Hypothalamus (tissue), 51 donors: ENCODE measurements at regions not wholly inside any gene's neighbourhood (a gene's known extent, or its start where the extent isn't known, plus 50 kb on each side); places are given as distances from the start of the nearest gene placed in this dataset.

Source experiments
- DNase-seq, 51 donors: peaks; one replicate each; lab custom pipeline; 2025; lab: John Stamatoyannopoulos, UW

DNA sequence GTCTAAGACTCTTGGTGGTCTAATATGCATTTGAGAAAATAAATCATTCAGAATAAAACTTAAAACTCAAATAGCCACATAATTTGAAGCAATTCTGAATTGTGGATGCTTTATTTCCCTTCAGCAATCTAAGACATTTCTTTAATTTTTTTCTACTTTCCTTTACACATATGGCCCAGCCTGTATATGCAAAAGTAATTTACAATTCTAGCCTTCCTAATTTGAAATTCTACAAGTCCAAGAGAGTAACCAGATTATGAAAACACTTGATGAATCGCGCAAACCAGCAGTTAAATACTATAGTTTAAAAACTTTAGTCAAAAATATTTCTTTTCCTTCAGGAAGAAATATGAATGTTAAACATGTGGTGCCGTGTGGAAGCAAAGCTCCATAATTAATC is 1014.2 kb downstream of the TUSC7 start:
- no peak for DNase-seq

DNA sequence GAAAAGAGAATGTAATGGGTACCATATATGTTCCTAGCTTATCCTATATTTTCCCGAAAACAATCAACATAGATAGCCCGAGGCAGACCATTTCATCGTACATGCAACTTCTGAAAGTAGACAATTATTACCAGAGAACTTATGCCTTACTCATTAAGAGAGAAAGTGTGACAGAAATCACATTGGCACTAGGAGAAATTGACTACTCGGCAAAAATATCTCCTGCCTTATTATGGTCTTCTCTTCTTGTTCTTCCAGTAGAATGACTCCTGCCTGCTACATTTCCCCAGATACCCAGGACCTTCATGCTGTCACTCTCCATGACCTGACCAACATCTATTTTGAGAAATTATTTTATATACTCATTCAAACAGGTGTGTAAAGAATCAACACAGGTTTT is 1015.7 kb downstream of the TUSC7 start:
- DNase-seq, result no peak

GRCh38 chr3:117726776-117727175 is 1017.2 kb downstream of the TUSC7 start:
- no peak for DNase-seq

DNA sequence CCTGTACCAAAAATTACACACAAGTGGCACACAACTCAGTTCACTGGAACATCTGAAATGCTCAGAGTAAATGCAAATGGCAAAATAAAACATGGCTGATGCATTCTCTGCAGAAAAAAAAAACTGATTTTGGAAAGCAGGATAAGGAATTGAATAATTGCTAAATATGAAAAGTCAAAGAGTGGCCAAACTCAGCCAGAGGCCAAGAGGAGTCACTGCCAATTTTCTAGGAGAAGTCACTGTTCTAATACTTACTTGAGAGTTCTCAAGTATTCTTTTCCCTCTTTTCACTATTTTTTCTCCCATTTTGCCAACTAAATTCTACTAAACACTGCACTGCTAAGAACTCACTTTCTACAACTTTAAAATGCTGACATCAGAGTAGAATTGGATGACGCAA is 1018.6 kb downstream of the TUSC7 start:
- no peak for DNase-seq

GRCh38 chr3:117734496-117734895 is 1024.9 kb downstream of the TUSC7 start:
- DNase-seq, result no peak

GRCh38 chr3:117735481-117736101 is 1026.0 kb downstream of the TUSC7 start:
- DNase-seq, result no peak

DNA sequence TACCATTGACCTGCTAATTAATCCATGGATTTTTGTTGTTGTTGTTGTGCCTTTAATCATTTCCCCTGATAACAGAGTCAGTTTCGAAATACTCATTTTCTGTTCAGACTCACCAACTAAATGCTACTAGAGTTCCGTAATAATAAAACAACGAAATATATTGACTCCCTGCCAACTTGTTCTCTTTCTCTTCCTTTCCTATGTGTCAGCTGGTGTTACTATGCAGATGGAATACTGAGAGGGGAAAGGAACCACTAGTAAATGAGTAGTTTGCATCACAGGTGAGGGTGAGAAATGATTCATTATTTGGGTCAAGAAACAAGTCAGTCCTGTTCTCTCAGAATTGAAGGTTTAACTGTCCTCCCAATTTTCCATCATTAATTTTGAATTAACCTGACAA is 1027.3 kb downstream of the TUSC7 start:
- no peak for DNase-seq

- no peak for DNase-seq
Measured at GRCh38 chr3:117743993-117744392, 1034.4 kb downstream of the TUSC7 start.

GRCh38 chr3:117744935-117745334 is 1035.4 kb downstream of the TUSC7 start:
- no peak for DNase-seq

DNA sequence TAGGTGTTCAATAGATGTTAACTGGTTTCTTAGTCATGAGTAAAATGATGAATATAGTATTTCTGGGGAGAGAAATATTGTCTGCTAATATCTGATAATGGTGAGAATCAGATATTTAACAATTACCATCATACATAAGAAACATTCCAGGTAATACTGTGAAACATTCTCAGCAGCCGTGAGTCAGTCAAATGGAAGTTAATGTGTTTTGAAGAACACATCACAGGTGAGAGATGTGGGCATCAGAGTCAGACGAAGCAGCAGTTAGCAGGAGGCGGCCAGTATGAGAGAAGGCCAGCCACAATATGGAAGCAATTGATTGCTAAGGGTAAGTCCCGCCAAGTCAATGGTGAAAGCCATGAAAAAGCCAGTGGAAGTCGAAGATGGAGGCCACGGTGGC is 1035.9 kb downstream of the TUSC7 start:
- no peak for DNase-seq

DNA sequence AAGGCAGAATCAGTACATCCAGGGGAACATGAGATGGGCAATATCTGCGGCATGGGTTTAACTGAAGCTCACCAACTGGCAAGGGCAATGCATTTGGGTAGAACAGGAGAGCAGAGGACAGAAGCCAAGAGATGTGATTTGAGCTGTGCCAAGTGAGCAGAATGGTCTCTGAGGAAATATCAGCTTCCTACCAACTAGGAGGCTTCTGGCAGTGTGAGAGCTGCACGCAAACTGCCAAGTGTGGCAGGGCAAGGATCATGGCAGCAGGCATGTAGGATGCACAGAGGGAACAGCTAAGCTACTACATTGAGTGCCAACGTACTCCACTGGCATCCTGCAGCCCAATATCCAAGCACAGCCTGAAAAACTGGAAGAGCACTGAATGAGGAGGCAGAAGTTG is 1036.5 kb downstream of the TUSC7 start:
- peak in 1 of 51 donors; percentile 10 for DNase-seq

DNA sequence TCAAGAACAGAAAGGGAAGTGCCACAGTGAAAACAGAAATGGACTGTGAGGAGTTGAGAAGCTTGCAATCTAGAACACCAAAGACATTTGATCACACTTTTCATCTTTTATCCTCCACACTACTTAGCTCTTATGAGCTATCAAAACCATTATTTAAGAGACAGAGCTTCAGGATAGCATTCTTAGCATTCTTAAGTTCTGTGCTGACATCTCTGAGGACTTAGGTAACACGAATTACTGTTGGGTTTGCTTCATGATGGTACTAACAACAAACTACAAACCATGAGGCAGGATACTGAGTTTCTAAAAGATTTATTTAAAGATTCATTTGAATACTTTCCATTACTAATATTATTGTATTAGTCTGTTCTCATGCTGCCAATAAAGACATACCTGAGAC is 1038.6 kb downstream of the TUSC7 start:
- DNase-seq, result no peak

DNA sequence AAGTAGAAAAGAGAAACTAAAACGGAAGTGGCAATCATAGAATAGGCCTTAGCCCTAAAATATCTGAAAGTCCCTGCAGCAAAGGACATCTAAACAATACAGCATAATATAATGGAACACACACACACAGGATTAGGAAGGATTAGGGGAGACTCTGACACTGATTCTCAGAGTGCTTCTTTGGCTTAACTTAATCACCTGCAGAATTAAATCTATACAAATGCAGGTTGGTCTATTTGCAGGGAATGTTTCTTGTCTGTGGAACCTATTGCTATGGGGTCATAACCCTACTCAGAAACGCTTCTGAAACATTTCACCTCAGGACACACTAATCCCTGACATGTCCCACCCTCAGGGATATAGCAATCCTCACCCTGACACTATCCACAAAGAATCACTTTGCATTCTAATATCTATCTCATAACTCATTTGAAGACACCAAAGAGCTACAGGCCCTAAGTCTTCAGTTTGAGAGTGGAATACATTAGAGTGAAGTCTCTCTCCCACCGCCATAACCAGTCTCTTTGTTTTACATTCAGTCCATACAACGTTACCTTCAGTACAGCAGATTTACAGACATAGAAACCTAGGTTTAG is 1041.2 kb downstream of the TUSC7 start:
- DNase-seq, result no peak

DNA sequence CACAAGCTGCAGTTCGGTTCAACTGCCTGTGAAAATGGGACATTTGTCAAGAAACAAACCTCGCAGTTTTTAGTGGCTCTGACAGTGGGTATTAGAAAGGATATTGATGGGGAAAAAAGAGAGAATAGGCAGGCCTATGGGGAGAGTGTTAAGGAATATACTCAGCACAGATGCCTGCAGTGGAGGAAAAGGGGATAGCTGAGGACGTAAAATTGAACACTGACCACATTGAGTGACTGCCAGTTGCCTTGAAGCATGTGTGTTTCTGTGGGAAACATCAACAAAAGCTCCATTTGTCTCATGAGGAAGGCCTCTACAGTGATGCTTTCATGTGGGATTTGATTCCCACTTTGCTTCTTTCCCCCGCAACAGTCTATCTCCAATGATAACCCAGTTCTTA is 1042.1 kb downstream of the TUSC7 start:
- peak in 21 of 51 donors; percentile 4 to 76 (median 29) for DNase-seq

- no peak for DNase-seq
Measured at GRCh38 chr3:117752984-117753717, 1043.6 kb downstream of the TUSC7 start.

DNA sequence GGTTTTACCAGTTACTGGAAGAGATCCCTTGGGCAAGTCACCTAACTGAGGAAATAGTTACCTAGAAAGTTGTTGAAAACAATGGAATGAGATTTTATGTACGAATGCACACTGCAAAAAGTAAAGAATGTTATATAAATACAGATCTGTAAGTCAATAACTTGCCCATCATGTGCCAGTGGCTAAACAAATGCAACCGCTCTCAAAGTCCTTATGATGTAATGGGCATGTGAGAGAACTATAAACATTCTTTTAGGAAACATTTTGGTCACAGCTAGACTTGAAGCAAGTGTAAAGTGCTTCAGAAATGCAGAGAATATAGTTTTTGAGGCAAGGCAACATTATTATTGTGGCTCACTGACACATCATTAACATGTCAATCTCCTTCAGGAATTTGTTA is 1044.5 kb downstream of the TUSC7 start:
- no peak for DNase-seq

DNA sequence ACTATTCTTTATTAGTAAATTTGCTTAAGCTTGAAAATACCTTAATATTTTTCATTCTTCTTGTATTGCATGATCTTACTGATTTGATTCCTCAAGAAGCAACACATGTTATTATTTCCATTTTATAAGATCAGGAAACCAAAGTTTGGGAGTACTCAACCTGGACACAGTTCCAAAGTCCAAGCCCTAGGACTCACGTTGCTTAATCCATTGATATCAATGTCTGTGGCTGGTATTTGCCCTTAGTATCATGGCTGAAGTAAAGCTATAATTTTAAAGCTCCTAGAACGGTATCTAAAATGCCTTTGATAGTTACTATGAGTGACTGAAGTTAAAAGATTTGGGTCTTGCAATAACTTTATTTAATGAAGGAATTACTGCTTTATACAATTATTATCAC is 1045.3 kb downstream of the TUSC7 start:
- no peak for DNase-seq

GRCh38 chr3:117756563-117756962 is 1047.0 kb downstream of the TUSC7 start:
- DNase-seq, result no peak

DNA sequence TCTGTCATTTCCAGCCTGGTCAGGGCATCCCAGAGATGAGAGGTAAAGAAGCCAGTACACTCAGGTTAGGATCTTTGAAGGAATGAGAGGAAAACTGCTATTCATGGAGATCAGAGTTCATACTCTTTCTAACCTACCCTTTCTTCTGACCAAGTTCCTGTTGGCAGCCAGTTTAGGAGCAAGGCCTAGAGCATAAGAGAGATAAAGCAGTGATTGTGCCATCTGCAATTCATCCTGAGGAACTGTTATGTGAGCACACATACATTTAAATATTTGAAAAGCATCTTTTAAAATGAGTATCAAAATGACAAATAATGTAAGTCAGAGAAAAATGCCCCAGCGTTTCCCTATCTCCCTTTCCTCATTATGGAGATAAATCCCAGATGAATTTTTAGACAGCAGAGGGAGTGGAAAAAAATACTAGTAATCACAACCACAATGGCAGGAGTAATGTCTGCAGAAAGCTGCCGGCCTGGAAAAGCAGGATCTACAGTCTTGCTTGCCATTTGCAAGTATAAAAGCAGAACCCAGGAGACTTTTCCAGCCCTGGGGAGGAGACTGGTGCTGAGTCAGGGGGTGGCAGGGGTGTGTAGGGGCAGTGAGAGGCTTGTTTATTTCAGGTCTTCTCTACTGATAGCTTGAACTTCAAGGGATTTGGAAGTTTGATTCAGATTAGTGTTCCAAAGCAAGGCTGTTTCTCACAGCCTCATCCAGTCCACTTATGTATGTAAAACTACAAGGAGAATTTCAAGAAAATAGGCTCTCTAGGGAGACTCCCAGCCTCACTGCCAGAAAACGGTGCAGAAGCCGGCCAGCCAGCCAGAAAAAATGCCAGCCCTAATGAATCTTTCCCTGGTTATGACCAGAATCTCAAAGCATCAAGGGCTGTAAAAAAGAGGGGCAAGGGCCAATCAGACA is 1052.4 kb downstream of the TUSC7 start:
- peak in 29 of 51 donors; percentile 5 to 63 (median 47) for DNase-seq

DNA sequence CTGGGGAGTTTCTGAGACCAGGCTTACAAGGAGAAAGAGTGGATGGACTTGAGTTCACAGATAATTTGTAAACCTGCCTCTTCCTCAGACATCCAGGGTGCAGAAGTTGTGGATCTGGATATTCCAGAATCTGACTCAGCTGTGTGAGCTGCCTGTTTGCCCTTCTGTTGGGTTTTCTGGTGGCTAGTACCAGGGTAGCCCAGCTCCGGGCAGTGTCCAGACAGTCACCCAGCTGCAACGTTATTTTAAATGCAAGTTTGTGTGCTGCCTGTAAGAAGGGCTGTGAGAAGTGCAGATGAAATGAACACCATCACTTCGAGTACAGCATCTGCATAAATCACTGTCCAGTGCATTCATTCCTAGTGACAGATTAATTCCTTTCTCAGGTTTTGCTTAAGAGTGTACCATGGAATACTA is 1053.0 kb downstream of the TUSC7 start:
- peak in 8 of 51 donors; percentile 25 to 62 (median 48) for DNase-seq

- DNase-seq, result peak in 1 of 51 donors; percentile 12
Measured at GRCh38 chr3:117763561-117763960, 1054.0 kb downstream of the TUSC7 start.
